OCI-LY3 (cell line): ENCODE measurements at regions not wholly inside any gene's neighbourhood (a gene's known extent, or its start where the extent isn't known, plus 50 kb on each side); places are given as distances from the start of the nearest gene placed in this dataset.

Experiments used
- H2AFZ ChIP-seq: fragments of 200-600, 300-600 bp; shearing (Covaris generic); 2 replicates; pipeline ENCODE4 v1.6.0; 2014; ENCODE audit warnings: antibody characterized with exemption, low read depth, low read length
- H3K27ac ChIP-seq: fragments of 200-600, 300-600 bp; sonication (generic); 2 replicates; pipeline ENCODE4 v1.5.1; 2014; ENCODE audit warnings: mild to moderate bottlenecking, low read length, moderate library complexity, mixed read lengths
- H3K27me3 ChIP-seq: fragments of 200-600, 300-600 bp; sonication (generic); 2 replicates; pipeline ENCODE4 v1.6.1; 2014; ENCODE audit warnings: low read depth, low read length, mixed read lengths
- H3K36me3 ChIP-seq: fragments of 200-600, 300-600 bp; sonication (generic); replicated peaks from 2 replicates; pipeline ENCODE3; 2014; ENCODE audit warnings: low read depth, low read length, mixed read lengths
- H3K4me1 ChIP-seq: fragments of 300-600, 200-600 bp; sonication (generic); 2 replicates; pipeline ENCODE4 v1.6.1; 2014; ENCODE audit warnings: low read length, mixed read lengths
- H3K4me2 ChIP-seq: fragments of 200-600, 300-600 bp; sonication (generic); 2 replicates; pipeline ENCODE4 v1.6.1; 2014; ENCODE audit warnings: low read length, mixed read lengths
- H3K4me3 ChIP-seq: fragments of 300-600, 200-600 bp; sonication (generic); 2 replicates; pipeline ENCODE4 v1.5.1; 2014; ENCODE audit warnings: antibody characterized with exemption, mild to moderate bottlenecking, low read length, moderate library complexity
- H3K79me2 ChIP-seq: fragments of 300-600, 200-600 bp; shearing (Covaris generic); 2 replicates; pipeline ENCODE4 v1.6.1; 2014; ENCODE audit warnings: mild to moderate bottlenecking, low read length, mixed read lengths
- H3K9ac ChIP-seq: fragments of 300-600, 200-600 bp; shearing (Covaris generic); 2 replicates; pipeline ENCODE4 v1.6.0; 2014; ENCODE audit warnings: mild to moderate bottlenecking, low read length, moderate library complexity
- H3K9me3 ChIP-seq: fragments of 200-600, 300-600 bp; shearing (Covaris generic); 2 replicates; pipeline ENCODE4 v1.6.1; 2014; ENCODE audit warnings: low read length, mixed read lengths; ENCODE audit not compliant: insufficient read depth
- H4K20me1 ChIP-seq: fragments of 200-600, 300-600 bp; sonication (generic); 2 replicates; pipeline ENCODE4 v1.6.1; 2016; ENCODE audit warnings: low read length, mixed read lengths; ENCODE audit not compliant: insufficient read depth
- CTCF ChIP-seq: fragments of 200-600, 300-600 bp; sonication (generic); IDR thresholded peaks from 2 replicates; pipeline ENCODE4 v1.5.1; 2014; ENCODE audit warnings: antibody characterized with exemption, low read length, low read depth
- EZH2phosphoT487 ChIP-seq: fragments of 200-600 bp; shearing (Covaris generic); IDR thresholded peaks from 2 replicates; pipeline ENCODE4 v1.6.1; 2018; ENCODE audit warnings: antibody characterized with exemption, mixed run types, low read depth

- no peak overlapping the region for H2AFZ ChIP-seq
- no peaks in the 10 kb centered on the region for H3K79me2 ChIP-seq
- no peaks in the 10 kb centered on the region for H3K9me3 ChIP-seq
- H3K27ac ChIP-seq = no peak overlapping the region
- H3K36me3 ChIP-seq = no peaks in the 10 kb centered on the region
- no peak overlapping the region for H3K9ac ChIP-seq
- H3K4me1 ChIP-seq = peaks cover 7% of the 10 kb centered on the region
- no peaks in the 10 kb centered on the region for H3K27me3 ChIP-seq
- no peak overlapping the region for H3K4me3 ChIP-seq
- no peak overlapping the region for H3K4me2 ChIP-seq
- H4K20me1 ChIP-seq = no peaks in the 10 kb centered on the region
- no peak for TF ChIP-seq CTCF
- no peak for TF ChIP-seq EZH2phosphoT487
Observed at GRCh38 chr1:119310301-119310700, 58.3 kb upstream of the HAO2 start.

- H3K79me2 ChIP-seq = no peaks in the 10 kb centered on the region
- H2AFZ ChIP-seq = no peak overlapping the region
- no peaks in the 10 kb centered on the region for H3K27me3 ChIP-seq
Observed at GRCh38 chr1:119312500-119312899, 56.1 kb upstream of the HAO2 start.

GRCh38 chr1:119314001-119314796, 54.4 kb upstream of the HAO2 start:
- no peaks in the 10 kb centered on the region for H4K20me1 ChIP-seq

More at GRCh38 chr1:119312500-119312899, 56.1 kb upstream of the HAO2 start:
- H3K9ac ChIP-seq = no peak overlapping the region
- H3K36me3 ChIP-seq = no peaks in the 10 kb centered on the region
- no peak overlapping the region for H3K4me2 ChIP-seq
- H3K4me1 ChIP-seq = peaks cover 19% of the 10 kb centered on the region
- no peak overlapping the region for H3K27ac ChIP-seq
- TF ChIP-seq CTCF (no peak), EZH2phosphoT487 (no peak)
- no peaks in the 10 kb centered on the region for H4K20me1 ChIP-seq
- no peak overlapping the region for H3K4me3 ChIP-seq
- H3K9me3 ChIP-seq = no peaks in the 10 kb centered on the region

More at GRCh38 chr1:119314001-119314796, 54.4 kb upstream of the HAO2 start:
- Histone ChIP-seq H3K4me2 (no peak overlapping the region), H3K4me1 (peaks cover 36% of the 10 kb centered on the region), H3K36me3 (no peaks in the 10 kb centered on the region), H3K4me3 (no peak overlapping the region), H3K27ac (no peak overlapping the region), H3K9me3 (no peaks in the 10 kb centered on the region), H3K9ac (no peak overlapping the region), H2AFZ (no peak overlapping the region), H3K27me3 (no peaks in the 10 kb centered on the region), H3K79me2 (no peaks in the 10 kb centered on the region)
- TF ChIP-seq EZH2phosphoT487 (no peak), CTCF (no peak)
